ENCODE measurements at regions not wholly inside any gene's neighbourhood (a gene's known extent, or its start where the extent isn't known, plus 50 kb on each side); places are given as distances from the start of the nearest gene placed in this dataset.

GRCh38 chr14:29030970-29031369 is 264.4 kb downstream of the FOXG1 start:
- TF ChIP-seq EP300 (IDR thresholded peaks at IDR 0.05; ENCODE audit: borderline replicate concordance) = no peak
- no peak for TF ChIP-seq EGR1 (IDR thresholded peaks at IDR 0.05)
- TF ChIP-seq, protein P1, sequence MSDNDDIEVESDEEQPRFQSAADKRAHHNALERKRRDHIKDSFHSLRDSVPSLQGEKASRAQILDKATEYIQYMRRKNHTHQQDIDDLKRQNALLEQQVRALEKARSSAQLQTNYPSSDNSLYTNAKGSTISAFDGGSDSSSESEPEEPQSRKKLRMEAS (IDR thresholded peaks at IDR 0.05) = no peak
- TF ChIP-seq USF1 (IDR thresholded peaks at IDR 0.05) = no peak
- no peak for TF ChIP-seq TEAD4 (IDR thresholded peaks at IDR 0.05)
- TF ChIP-seq TAF1 (IDR thresholded peaks at IDR 0.05; ENCODE audit: low read depth) = no peak
- no peak for TF ChIP-seq CEBPB (IDR thresholded peaks at IDR 0.05)
- no peak for TF ChIP-seq TCF12 (IDR thresholded peaks at IDR 0.05; ENCODE audit: low read depth)
- no peak for TF ChIP-seq CREB1 (IDR thresholded peaks at IDR 0.05; ENCODE audit: low read depth)
